Ishikawa (cell line): ENCODE measurements at regions not wholly inside any gene's neighbourhood (a gene's known extent, or its start where the extent isn't known, plus 50 kb on each side); places are given as distances from the start of the nearest gene placed in this dataset.

ENCODE experiments used
- CEBPB ChIP-seq: IDR thresholded peaks from 2 replicates; pipeline ENCODE4 v1.6.1; 2012
- CREB1 ChIP-seq: IDR thresholded peaks from 2 replicates; pipeline ENCODE4 v1.6.1; 2012; ENCODE audit warnings: low read depth
- EGR1 ChIP-seq: IDR thresholded peaks from 2 replicates; pipeline ENCODE4 v1.6.1; 2012
- EP300 ChIP-seq: IDR thresholded peaks from 2 replicates; pipeline ENCODE4 v1.6.1; 2012; ENCODE audit warnings: borderline replicate concordance
- FOXM1 ChIP-seq: IDR thresholded peaks from 2 replicates; pipeline ENCODE4 v1.6.1; 2012; ENCODE audit warnings: low read depth, borderline replicate concordance
- NFIC ChIP-seq: IDR thresholded peaks from 2 replicates; pipeline ENCODE4 v1.6.1; 2012
- RAD21 ChIP-seq: IDR thresholded peaks from 2 replicates; pipeline ENCODE4 v1.6.1; 2012; ENCODE audit warnings: low read depth
- TAF1 ChIP-seq: IDR thresholded peaks from 2 replicates; pipeline ENCODE4 v1.6.1; 2012; ENCODE audit warnings: low read depth, mild to moderate bottlenecking
- TCF12 ChIP-seq: IDR thresholded peaks from 2 replicates; pipeline ENCODE4 v1.6.1; 2012; ENCODE audit warnings: low read depth
- TEAD4 ChIP-seq: IDR thresholded peaks from 2 replicates; pipeline ENCODE4 v1.6.1; 2012
- YY1 ChIP-seq: IDR thresholded peaks from 2 replicates; pipeline ENCODE4 v1.6.1; 2012; ENCODE audit warnings: low read depth
- ZBTB7A ChIP-seq: IDR thresholded peaks from 2 replicates; pipeline ENCODE4 v1.6.1; 2012; ENCODE audit warnings: low read depth
- TF ChIP-seq, protein P1 (sequence below): IDR thresholded peaks from 2 replicates; pipeline ENCODE4 v1.6.1; 2012
- TF ChIP-seq, protein P2 (sequence below): IDR thresholded peaks from 2 replicates; pipeline ENCODE4 v1.6.1; 2012
- TF ChIP-seq, protein P3 (sequence below): IDR thresholded peaks from 2 replicates; pipeline ENCODE4 v1.6.1; 2012; ENCODE audit warnings: low read depth, mild to moderate bottlenecking

DNA sequence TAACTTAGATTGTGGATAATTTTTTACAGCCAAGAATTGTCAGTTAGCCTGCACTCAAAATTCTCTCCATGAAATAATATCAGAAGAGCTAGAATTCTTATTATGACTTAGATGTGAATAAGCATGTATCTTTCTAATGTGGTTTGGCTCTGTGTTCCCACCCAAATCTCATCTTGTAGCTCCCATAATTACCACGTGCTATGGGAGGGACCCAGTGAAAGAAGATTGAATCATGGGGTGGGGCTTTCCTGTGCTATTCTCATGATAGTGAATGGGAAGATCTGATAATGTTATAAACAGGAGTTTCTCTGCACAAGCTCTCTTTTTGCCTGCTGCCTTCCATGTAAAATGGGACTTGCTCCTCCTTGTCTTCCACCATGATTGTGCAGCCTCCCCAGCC lies 176.8 kb downstream of the MAT2B start:
- no peak for TF ChIP-seq CEBPB
- TF ChIP-seq FOXM1 = no peak
- TF ChIP-seq TEAD4 = no peak
- TF ChIP-seq, protein P1, sequence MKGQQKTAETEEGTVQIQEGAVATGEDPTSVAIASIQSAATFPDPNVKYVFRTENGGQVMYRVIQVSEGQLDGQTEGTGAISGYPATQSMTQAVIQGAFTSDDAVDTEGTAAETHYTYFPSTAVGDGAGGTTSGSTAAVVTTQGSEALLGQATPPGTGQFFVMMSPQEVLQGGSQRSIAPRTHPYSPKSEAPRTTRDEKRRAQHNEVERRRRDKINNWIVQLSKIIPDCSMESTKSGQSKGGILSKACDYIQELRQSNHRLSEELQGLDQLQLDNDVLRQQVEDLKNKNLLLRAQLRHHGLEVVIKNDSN = no peak
- no peak for TF ChIP-seq TAF1
- no peak for TF ChIP-seq EGR1
- TF ChIP-seq, protein P2, sequence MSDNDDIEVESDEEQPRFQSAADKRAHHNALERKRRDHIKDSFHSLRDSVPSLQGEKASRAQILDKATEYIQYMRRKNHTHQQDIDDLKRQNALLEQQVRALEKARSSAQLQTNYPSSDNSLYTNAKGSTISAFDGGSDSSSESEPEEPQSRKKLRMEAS = no peak
- no peak for TF ChIP-seq ZBTB7A
- TF ChIP-seq RAD21 = no peak
- no peak for TF ChIP-seq YY1
- TF ChIP-seq, protein P3, sequence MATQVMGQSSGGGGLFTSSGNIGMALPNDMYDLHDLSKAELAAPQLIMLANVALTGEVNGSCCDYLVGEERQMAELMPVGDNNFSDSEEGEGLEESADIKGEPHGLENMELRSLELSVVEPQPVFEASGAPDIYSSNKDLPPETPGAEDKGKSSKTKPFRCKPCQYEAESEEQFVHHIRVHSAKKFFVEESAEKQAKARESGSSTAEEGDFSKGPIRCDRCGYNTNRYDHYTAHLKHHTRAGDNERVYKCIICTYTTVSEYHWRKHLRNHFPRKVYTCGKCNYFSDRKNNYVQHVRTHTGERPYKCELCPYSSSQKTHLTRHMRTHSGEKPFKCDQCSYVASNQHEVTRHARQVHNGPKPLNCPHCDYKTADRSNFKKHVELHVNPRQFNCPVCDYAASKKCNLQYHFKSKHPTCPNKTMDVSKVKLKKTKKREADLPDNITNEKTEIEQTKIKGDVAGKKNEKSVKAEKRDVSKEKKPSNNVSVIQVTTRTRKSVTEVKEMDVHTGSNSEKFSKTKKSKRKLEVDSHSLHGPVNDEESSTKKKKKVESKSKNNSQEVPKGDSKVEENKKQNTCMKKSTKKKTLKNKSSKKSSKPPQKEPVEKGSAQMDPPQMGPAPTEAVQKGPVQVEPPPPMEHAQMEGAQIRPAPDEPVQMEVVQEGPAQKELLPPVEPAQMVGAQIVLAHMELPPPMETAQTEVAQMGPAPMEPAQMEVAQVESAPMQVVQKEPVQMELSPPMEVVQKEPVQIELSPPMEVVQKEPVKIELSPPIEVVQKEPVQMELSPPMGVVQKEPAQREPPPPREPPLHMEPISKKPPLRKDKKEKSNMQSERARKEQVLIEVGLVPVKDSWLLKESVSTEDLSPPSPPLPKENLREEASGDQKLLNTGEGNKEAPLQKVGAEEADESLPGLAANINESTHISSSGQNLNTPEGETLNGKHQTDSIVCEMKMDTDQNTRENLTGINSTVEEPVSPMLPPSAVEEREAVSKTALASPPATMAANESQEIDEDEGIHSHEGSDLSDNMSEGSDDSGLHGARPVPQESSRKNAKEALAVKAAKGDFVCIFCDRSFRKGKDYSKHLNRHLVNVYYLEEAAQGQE = no peak
- no peak for TF ChIP-seq EP300
- TF ChIP-seq NFIC = no peak
- no peak for TF ChIP-seq CREB1
- TF ChIP-seq TCF12 = no peak

DNA sequence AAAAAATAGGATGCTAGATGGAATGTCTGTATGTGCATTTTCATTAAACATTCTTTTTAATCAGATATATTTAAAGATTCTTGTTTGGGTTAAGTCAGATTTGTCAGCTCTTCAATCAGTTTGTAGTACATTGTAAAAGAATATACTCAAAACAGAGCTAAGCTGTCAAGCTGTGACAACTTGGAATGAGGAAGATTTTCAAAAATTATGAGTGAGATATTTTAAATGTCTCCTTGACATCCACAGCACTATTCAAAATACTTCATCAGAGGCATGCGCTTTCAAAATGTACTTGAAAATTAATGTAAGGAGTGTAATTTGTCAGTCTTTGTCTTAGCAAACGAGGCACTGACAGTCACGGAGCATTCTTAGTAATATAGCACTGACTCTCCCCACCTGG lies 182.0 kb downstream of the MAT2B start:
- TF ChIP-seq YY1 = no peak
- TF ChIP-seq FOXM1 = no peak
- TF ChIP-seq NFIC = no peak
- TF ChIP-seq ZBTB7A = no peak
- TF ChIP-seq, protein P3 = no peak
- TF ChIP-seq EP300 = no peak
- TF ChIP-seq, protein P2 = no peak
- no peak for TF ChIP-seq RAD21
- no peak for TF ChIP-seq TCF12
- no peak for TF ChIP-seq CREB1
- TF ChIP-seq EGR1 = no peak
- TF ChIP-seq TAF1 = no peak
- TF ChIP-seq TEAD4 = no peak
- TF ChIP-seq CEBPB = no peak
- TF ChIP-seq, protein P1 = no peak

DNA sequence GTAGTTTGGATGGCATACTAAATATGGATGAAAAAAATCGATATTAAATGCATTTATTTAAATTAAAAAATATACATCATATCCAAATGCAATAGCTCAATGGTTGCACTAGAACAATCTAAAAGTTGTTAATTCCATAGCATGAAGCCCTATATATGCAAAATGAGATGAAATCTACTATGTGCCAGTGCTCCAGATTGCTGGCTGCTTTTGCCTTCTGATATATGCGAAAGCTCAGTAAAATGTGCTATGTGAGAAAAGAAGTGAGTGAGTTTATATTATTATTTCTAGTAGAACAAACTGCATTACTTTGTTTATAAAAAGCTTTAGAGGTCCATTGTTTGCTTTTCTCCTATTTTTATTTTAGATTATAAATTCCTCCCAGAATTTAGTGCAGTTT lies 186.7 kb downstream of the MAT2B start:
- TF ChIP-seq, protein P3 = no peak
- TF ChIP-seq ZBTB7A (no peak), CREB1 (no peak), FOXM1 (no peak), EGR1 (no peak), TCF12 (no peak), CEBPB (no peak), EP300 (no peak), NFIC (no peak), TEAD4 (no peak), RAD21 (no peak), TAF1 (no peak), YY1 (no peak)
- TF ChIP-seq, protein P1 = no peak
- TF ChIP-seq, protein P2 = no peak
